ENCODE measurements at regions not wholly inside any gene's neighbourhood (a gene's known extent, or its start where the extent isn't known, plus 50 kb on each side); places are given as distances from the start of the nearest gene placed in this dataset.

- TF ChIP-seq CTCF (conservative IDR thresholded peaks at IDR 0.05; ENCODE audit: low read depth in 2 of 2), result no peak
- TF ChIP-seq POLR2AphosphoS5 (IDR thresholded peaks at IDR 0.05; ENCODE audit: low read depth), result no peak
- no peak for TF ChIP-seq EZH2 (IDR thresholded peaks at IDR 0.05; ENCODE audit: low read depth, unreplicated experiment)
- TF ChIP-seq REST (IDR thresholded peaks at IDR 0.05; ENCODE audit: unreplicated experiment), result no peak
- no peak for TF ChIP-seq CREB1 (CRISPR knock-in tag; IDR thresholded peaks at IDR 0.05; ENCODE audit: low read depth)
- TF ChIP-seq JUNB (IDR thresholded peaks at IDR 0.05; ENCODE audit: unreplicated experiment), result no peak
- no peak for TF ChIP-seq ETS1 (IDR thresholded peaks at IDR 0.05)
These were observed 453.1 kb downstream of the LTN1 start for GRCh38 chr21:28539623-28539988.

All from GM23338 (cell line).